ENCODE measurements at regions not wholly inside any gene's neighbourhood (a gene's known extent, or its start where the extent isn't known, plus 50 kb on each side); places are given as distances from the start of the nearest gene placed in this dataset.

- TF ChIP-seq CTCF (conservative IDR thresholded peaks at IDR 0.05; ENCODE audit: low read depth, low read length), result no peak
- no peak overlapping the region for H3K4me3 ChIP-seq (ENCODE audit: low read depth, low read length)
- no peak for DNase-seq (ENCODE audit: low read depth)
Measured at GRCh38 chr2:217468042-217468830, 534.6 kb downstream of the TNS1 start.

- no peak for DNase-seq (ENCODE audit: low read depth)
Measured at GRCh38 chr2:217467331-217467730, 535.5 kb downstream of the TNS1 start.

GRCh38 chr2:217466805-217467204 is 536.0 kb downstream of the TNS1 start:
- no peak overlapping the region for H3K4me3 ChIP-seq (ENCODE audit: low read depth, low read length)
- peak; percentile 18 for DNase-seq (ENCODE audit: low read depth)
- no peak for TF ChIP-seq CTCF (conservative IDR thresholded peaks at IDR 0.05; ENCODE audit: low read depth, low read length)

More at GRCh38 chr2:217467331-217467730, 535.5 kb downstream of the TNS1 start:
- no peak for TF ChIP-seq CTCF (conservative IDR thresholded peaks at IDR 0.05; ENCODE audit: low read depth, low read length)
- no peak overlapping the region for H3K4me3 ChIP-seq (ENCODE audit: low read depth, low read length)

GRCh38 chr2:217466104-217466503 is 536.7 kb downstream of the TNS1 start:
- no peak overlapping the region for H3K4me3 ChIP-seq (ENCODE audit: low read depth, low read length)
- DNase-seq (ENCODE audit: low read depth), result no peak
- no peak for TF ChIP-seq CTCF (conservative IDR thresholded peaks at IDR 0.05; ENCODE audit: low read depth, low read length)

GRCh38 chr2:217465100-217465499 is 537.7 kb downstream of the TNS1 start:
- DNase-seq (ENCODE audit: low read depth), result no peak
- TF ChIP-seq CTCF (conservative IDR thresholded peaks at IDR 0.05; ENCODE audit: low read depth, low read length), result no peak
- H3K4me3 ChIP-seq (ENCODE audit: low read depth, low read length), result no peak overlapping the region

GRCh38 chr2:217463402-217464075 is 539.3 kb downstream of the TNS1 start:
- TF ChIP-seq CTCF (conservative IDR thresholded peaks at IDR 0.05; ENCODE audit: low read depth, low read length), result no peak
- H3K4me3 ChIP-seq (ENCODE audit: low read depth, low read length), result no peak overlapping the region
- no peak for DNase-seq (ENCODE audit: low read depth)

Measured in epithelial cell of proximal tubule (primary cell).